Endothelial cell of umbilical vein (primary cell): ENCODE measurements at regions not wholly inside any gene's neighbourhood (a gene's known extent, or its start where the extent isn't known, plus 50 kb on each side); places are given as distances from the start of the nearest gene placed in this dataset.

Source experiments
- EZH2 ChIP-seq: IDR thresholded peaks from 2 replicates; pipeline ENCODE4 v1.6.1; 2012; ENCODE audit warnings: borderline replicate concordance, low read depth, mild to moderate bottlenecking, moderate library complexity, low read length, inconsistent platforms; ENCODE audit not compliant: severe bottlenecking
- FOS ChIP-seq: IDR thresholded peaks from 2 replicates; pipeline ENCODE4 v1.6.1; 2011; ENCODE audit warnings: mild to moderate bottlenecking, low read length, moderate library complexity, borderline replicate concordance; ENCODE audit not compliant: insufficient read depth
- POLR2A ChIP-seq: IDR thresholded peaks from 2 replicates; pipeline ENCODE4 v1.6.1; 2012; ENCODE audit warnings: low read depth, mild to moderate bottlenecking, control low read depth, low read length
- POLR2AphosphoS5 ChIP-seq: IDR thresholded peaks from 2 replicates; pipeline ENCODE4 v1.6.1; 2012; ENCODE audit warnings: low read depth, mild to moderate bottlenecking, control low read depth, low read length, moderate library complexity; ENCODE audit not compliant: insufficient read depth
- TF ChIP-seq, protein P1 (sequence below), 2 donors: IDR thresholded peaks; 1 replicate in 1 of 2; 2 replicates in 1 of 2; pipeline ENCODE4 v1.5.1; 2011; ENCODE audit warnings: low read length in 2 of 2, mild to moderate bottlenecking in 2 of 2, moderate library complexity in 2 of 2, control low read depth in 1 of 2, inconsistent platforms in 1 of 2, low read depth in 1 of 2; ENCODE audit not compliant: insufficient read depth in 1 of 2; ENCODE audit errors: extremely low read depth in 1 of 2

DNA sequence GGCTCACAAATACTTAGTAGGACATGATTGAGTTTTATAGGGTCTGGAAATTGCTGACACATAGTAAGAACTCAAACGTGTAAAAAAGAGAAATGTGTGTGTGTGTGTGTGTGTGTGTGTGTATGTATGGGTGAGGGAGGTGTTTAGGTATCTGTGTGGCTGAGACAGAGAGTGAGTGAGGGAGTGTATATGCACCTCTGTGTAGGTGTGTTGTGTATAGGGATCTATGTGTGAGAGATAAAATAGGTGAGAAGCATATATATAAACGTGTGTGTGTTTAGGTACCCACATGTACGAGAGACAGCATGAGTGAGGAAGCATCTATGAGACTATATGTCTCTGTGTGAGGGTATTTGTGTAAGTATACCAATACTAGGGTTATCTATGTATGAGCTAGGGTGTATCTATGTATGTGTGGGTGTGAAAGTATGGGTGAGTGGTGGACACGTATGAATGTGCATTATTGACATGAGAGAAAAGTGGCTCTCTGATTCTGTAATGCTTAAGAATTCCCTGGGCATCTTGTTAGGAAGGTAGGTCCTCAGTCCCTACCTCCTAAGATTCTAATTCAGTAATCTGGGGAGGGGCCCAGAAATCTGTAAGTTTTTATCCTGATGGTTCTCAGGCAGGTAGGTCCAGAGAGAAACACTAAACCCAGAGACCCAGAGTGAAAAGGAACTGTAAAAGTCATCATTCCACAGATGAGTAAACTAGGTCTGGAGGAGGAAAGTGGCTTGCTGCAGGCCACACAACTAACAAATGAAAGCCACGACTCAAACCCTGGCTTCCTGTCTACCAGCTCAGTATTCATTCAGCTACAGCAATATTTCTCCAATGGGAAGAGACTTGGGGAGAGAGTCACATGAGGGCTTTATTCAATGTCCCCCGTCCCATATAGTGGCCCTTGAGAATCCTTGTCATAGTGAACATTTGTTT lies 237.0 kb downstream of the IDS start:
- TF ChIP-seq, protein P1, sequence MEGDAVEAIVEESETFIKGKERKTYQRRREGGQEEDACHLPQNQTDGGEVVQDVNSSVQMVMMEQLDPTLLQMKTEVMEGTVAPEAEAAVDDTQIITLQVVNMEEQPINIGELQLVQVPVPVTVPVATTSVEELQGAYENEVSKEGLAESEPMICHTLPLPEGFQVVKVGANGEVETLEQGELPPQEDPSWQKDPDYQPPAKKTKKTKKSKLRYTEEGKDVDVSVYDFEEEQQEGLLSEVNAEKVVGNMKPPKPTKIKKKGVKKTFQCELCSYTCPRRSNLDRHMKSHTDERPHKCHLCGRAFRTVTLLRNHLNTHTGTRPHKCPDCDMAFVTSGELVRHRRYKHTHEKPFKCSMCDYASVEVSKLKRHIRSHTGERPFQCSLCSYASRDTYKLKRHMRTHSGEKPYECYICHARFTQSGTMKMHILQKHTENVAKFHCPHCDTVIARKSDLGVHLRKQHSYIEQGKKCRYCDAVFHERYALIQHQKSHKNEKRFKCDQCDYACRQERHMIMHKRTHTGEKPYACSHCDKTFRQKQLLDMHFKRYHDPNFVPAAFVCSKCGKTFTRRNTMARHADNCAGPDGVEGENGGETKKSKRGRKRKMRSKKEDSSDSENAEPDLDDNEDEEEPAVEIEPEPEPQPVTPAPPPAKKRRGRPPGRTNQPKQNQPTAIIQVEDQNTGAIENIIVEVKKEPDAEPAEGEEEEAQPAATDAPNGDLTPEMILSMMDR (IDR thresholded peaks at IDR 0.05; ENCODE audit: extremely low read depth in 1 of 2, insufficient read depth in 1 of 2, low read depth in 1 of 2, low read length in 2 of 2): no peak
- TF ChIP-seq POLR2A: no peak
- TF ChIP-seq POLR2AphosphoS5: no peak
- no peak for TF ChIP-seq FOS
- no peak for TF ChIP-seq EZH2
